Activated CD8-positive, alpha-beta memory T cell treated with anti-CD3 and anti-CD28 coated beads, Interleukin-2, amount 50 U/mL, for 48 hours (primary cell): ENCODE measurements at regions not wholly inside any gene's neighbourhood (a gene's known extent, or its start where the extent isn't known, plus 50 kb on each side); places are given as distances from the start of the nearest gene placed in this dataset.
"Not testable (repeated sequence)": the region's sequence is repeated elsewhere in the genome, so short reads cannot be mapped to it uniquely, and the experiment has no call there.

Experiments
- DNase-seq: peaks from one replicate; pipeline ENCODE4 v3.0.0-alpha.2; 2020

GRCh38 chr13:63842102-63842501, 2426.5 kb upstream of the PCDH20 start:
- DNase-seq = no peak

DNA sequence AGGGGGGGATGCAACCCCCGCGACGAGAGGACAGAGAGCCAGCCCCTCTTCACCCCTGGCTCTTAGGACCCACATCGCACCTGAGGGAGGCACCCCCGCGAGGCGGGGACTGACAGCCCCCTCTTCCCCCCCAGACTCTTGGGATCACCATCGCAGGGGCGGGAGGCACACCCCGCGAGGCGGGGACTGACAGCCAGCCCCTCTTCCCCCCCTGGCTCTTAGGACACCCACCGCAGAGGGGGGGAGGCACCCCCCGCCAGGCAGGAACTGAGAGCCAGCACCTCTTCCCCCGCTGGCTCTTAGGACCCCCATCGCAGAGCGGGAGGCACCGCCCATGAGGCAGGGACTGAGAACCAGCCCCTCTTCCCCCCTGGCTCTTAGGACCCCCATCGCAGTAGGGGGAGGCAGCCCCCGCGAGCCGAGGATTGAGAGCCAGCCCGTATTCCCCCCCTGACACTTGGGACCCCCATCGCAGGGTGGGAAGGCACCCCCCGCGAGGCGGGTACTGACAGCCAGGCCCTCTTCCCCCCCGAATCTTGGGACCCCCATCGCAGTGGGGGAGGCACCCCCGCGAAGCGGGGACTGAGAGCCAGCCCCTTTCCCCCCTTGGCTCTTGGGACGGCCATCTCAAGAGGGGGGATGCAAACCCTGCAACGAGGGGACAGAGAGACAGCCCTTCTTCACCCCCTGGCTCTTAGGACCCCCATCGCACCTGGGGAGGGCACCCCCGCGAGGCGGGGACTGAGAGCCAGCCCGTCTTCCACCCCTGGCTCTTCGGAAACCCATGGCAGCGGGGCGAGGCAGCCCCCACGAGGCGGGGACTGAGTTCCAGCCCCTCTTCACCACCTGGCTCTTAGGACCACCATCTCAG, 2425.1 kb upstream of the PCDH20 start:
- no peak for DNase-seq

GRCh38 chr13:63838366-63839110, 2422.9 kb upstream of the PCDH20 start:
- no peak for DNase-seq

- not testable (repeated sequence) for DNase-seq
Measured at GRCh38 chr13:63837701-63838100, 2422.1 kb upstream of the PCDH20 start.

DNA sequence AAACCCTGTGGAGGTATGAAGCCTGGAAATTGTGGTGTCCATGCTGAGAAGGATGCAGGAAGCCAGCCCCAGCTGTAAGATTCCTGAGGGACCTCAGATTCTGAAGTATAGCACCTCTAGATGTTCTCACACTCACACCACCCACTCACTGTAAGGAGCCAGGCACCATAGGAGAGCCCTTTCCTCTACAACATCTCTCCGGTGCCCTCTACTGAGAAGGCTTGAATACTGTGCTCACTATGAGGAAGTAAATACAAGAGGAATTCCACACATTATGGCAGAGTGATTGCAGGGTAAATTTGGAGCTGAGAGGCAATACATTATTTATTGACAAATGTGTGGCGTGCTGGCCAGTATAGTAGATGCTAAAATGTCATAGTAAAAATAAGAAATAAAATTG, 2414.0 kb upstream of the PCDH20 start:
- not testable (repeated sequence) for DNase-seq

GRCh38 chr13:63821785-63822184, 2406.1 kb upstream of the PCDH20 start:
- DNase-seq = not testable (repeated sequence)

- not testable (repeated sequence) for DNase-seq
Measured at GRCh38 chr13:63811428-63812004, 2395.9 kb upstream of the PCDH20 start.

- not testable (repeated sequence) for DNase-seq
Measured at GRCh38 chr13:63791134-63791533, 2375.5 kb upstream of the PCDH20 start.

DNA sequence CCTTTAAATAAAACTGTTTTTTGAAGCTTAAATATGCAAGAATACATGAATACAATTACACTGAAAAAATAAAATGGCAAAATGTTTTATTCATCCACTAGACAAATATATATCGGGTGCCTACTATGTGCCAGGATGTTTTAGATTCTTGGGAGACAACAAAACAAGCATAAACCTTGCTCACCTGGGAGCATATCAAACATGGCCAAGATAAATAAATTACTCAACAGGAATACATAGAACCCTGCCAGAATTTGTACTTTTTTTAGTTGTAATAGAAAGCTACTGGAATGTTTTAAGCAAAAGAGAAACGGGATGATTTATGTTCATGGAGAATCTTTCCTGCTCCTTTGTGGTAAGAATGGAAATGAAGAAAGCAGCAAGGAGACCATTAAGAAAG, 2358.5 kb upstream of the PCDH20 start:
- no peak for DNase-seq

GRCh38 chr13:63773476-63773875, 2357.8 kb upstream of the PCDH20 start:
- no peak for DNase-seq

GRCh38 chr13:63757683-63758082, 2342.0 kb upstream of the PCDH20 start:
- not testable (repeated sequence) for DNase-seq

GRCh38 chr13:63749857-63750256, 2334.2 kb upstream of the PCDH20 start:
- not testable (repeated sequence) for DNase-seq

DNA sequence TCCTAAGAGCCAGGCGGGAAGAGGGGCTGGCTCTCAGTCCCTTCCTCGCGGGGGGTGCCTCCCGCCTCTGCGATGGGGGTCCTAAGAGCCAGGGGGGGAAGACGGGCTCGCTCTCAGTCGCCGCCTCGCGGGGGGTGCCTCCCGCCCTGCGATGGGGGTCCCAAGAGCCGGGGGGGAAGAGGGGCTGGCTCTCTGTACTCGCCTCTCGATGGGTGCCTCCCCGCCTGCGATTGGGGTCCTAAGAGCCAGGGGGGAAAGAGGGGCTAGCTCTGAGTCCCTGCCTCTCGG, 2326.1 kb upstream of the PCDH20 start:
- not testable (repeated sequence) for DNase-seq

GRCh38 chr13:63741029-63741813, 2325.6 kb upstream of the PCDH20 start:
- no peak for DNase-seq

- not testable (repeated sequence) for DNase-seq
Measured at GRCh38 chr13:63739112-63739735, 2323.6 kb upstream of the PCDH20 start.

DNA sequence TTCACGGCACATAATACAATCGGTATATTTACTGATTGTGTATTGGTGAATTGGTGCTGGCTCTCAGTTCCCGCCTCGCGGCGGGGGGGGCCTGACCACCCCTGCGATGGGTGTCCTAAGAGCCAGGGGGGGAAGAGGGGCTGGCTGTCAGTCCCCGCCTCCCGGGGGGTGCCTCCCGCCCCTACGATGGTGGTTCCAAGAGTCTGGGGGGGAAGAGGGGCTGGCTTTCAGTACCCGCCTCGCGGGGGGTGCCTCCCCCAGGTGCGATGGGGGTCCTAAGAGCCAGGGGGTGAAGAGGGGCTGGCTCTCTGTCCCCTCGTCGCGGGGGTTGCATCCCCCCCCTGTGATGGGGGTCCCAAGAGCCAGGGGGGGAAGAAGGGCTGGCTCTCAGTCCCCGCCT, 2321.8 kb upstream of the PCDH20 start:
- no peak for DNase-seq

DNA sequence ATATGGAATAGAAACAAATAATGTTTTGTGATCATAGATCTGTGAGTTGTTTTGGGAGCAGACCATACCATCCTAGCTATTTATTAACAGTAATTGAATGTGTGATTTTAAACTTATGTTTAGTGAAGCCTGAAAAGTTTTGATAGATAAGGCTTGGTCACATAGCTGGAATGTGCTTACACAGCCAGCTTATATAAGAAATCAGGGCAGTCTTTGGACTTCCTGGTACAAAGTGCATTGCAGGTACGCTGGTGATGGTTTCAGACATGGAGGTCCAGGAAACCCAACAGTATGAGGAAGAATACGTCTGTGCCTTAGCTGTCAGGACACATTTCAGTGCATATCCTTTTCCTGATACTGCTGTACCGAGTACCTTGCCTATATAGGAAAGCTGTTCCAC, 2316.2 kb upstream of the PCDH20 start:
- DNase-seq = no peak

DNA sequence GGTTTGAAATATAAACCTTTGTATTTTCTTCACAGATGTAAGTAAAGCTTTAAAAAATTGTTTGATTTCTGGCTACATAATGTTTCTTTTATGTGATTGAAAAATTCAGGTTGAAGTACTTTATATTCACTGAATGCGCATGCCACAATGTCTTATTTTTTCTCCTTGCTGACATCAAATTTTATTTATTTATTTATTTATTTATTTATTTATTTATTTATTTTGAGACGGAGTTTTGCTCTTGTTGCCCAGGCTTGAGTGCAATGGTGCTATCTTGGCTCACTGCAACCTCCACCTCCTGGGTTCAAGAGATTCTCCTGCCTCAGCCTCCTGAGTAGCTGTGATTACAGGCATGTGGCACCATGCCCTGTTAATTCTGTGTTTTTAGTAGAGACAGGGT, 2296.5 kb upstream of the PCDH20 start:
- not testable (repeated sequence) for DNase-seq

DNA sequence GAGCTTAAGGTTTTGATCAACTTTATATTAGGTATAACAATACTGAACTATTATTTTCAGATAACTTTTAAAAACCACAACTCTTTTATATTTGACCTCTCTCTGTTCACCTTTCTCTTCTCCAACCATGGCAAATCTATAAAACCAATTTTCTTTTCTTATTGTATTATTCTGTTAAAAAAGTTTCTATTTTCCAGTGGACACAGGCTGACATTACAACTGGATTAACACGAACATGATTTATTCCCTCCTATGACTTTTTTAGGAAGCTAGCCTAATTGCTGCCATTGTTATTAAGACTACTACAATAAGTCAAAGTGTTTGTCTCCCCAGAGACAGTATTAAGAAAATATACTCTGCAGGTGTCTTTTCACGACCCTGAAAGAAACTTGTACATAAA, 2291.1 kb upstream of the PCDH20 start:
- DNase-seq = no peak

DNA sequence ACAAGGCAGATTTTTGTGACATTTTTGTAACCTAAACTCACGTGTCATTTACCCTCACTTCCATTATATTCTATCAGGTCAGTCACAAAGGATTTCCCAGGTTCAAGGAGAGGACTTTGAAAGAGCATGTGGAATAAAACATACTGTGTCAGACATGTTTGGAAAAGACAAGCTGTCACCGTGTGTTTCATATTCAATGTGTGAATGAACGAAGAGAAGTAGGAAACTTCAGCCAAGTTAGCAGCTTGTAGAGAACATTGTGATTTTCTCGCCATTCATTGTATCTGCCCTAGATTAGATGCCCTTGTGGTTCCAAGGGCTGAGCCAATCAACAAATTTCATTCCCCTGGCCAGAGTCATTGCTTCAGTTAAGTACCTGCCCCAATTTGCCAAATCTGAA, 2288.9 kb upstream of the PCDH20 start:
- no peak for DNase-seq

DNA sequence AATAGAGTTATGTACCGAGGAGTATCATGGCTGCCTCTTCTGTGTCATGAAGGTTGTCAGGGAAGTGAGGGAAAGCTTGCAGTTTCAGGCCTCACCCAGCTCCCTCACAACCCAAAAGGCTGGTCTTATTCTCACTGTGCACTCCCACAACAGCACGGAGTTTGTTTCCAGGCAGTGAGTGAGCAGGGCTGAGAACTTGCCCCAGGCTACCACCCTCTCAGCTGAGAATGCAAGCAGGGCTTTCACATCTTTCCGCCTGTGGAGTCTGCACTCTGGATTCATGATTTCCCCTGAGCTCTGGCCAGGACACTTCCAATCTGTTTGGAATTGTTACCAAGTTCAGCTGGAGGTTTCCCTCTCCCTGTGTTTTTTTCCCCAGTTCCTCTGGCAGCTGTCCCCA, 2284.7 kb upstream of the PCDH20 start:
- DNase-seq = no peak

GRCh38 chr13:63699948-63700347, 2284.3 kb upstream of the PCDH20 start:
- DNase-seq = no peak

DNA sequence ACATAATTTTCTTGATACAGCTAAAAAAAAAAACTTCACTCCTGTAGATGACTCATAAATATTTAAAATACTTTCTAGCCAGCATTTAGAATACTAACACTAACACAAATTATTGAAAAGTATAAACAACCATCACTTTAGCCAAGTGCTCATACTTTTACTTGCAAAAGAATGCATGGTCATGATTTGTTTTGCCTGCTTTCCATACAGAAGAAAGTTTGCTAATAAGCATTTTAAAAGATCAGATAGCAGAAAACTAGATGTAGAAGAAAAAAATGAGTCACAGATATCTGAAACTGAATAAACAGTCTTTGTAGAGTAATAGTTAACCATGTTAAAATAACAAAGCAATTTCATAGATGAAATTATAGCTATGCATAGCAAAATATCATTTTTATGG, 2280.4 kb upstream of the PCDH20 start:
- DNase-seq = no peak
